GM19438 (cell line): ENCODE measurements at regions not wholly inside any gene's neighbourhood (a gene's known extent, or its start where the extent isn't known, plus 50 kb on each side); places are given as distances from the start of the nearest gene placed in this dataset.
"Not testable (repeated sequence)": the region's sequence is repeated elsewhere in the genome, so short reads cannot be mapped to it uniquely, and the experiment has no call there.

Experiments used
- ATAC-seq: cut with Tn5 transposase; IDR thresholded peaks from one replicate; pipeline ENCODE4 v1.9.1; 2021; ENCODE audit warnings: low read depth; ENCODE audit not compliant: unreplicated experiment

DNA sequence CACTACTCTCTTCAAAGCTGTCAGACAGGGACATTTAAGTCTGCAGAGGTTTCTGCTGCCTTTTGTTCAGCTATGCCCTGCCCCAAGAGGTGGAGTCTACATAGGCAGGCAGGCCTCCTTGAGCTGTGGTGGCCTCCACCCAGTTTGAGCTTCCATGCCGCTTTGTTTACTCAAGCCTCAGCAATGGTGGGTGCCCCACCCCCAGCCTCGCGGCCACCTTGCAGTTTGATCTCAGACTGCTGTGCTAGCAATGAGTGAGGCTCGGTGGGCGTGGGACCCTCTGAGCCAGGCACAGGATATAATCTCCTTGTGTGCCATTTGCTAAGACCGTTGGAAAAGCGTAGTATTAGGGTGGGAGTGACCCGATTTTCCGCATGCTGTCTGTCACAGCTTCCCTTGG lies 710.0 kb upstream of the RGS18 start:
- ATAC-seq: not testable (repeated sequence)

- no peak for ATAC-seq
Observed at GRCh38 chr1:191452586-191452985, 705.7 kb upstream of the RGS18 start.

DNA sequence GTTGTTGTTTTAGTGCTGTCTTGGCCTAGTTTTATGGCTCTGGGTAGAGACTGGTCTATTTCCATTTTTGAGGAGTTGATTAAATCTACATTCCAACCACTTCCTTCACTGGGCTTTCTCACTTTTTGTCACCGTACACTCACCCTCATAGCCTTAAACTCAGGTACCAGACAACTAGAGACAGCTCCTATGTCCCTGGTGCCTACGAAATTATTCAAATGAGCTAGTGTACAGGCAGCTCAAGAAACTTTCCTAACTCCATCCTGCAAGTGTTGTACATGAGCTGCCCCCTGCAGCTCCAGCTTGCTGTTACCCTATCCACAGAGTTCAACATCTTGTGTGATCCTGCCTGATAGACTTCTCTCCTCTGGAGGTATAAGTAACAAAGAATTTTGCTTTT lies 704.8 kb upstream of the RGS18 start:
- ATAC-seq: no peak

DNA sequence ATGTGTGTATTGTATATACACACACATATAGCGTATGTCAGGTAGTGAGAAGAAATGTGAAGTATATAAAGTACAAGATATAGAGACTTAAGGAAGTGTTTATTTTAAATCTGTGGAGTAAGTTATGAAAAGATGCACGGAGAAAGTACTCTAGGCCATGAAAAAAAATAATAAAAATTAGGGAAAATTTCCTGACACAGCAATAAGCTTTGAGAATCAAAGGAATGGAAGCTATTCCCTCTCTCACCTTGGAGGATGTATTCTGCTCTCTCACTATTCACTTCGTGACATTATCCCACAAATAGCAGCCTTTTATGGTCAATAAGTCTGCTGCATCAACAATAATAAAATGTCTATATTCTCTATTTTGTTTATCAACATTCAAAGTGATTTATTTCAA lies 700.4 kb upstream of the RGS18 start:
- no peak for ATAC-seq

GRCh38 chr1:191460234-191460633 lies 698.0 kb upstream of the RGS18 start:
- no peak for ATAC-seq

DNA sequence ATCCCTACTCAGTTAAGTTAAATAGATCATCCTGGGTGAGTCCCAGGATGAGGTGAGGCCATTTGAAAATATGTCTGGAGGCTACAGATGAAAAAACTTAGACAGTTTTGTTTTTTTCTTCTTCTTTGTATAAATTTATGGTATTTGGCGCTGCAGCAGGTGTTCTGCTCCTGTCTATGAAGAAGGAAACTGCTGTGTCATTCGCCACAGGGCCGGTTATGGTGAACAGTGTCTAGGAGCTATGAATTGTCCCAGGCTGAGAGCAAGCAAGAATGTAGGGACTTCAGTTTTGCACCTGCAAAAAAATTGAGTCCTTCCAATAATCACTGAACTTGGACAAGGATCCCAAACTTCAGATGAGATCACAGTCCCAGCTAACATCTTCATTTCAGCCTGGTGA lies 674.3 kb upstream of the RGS18 start:
- ATAC-seq: no peak

DNA sequence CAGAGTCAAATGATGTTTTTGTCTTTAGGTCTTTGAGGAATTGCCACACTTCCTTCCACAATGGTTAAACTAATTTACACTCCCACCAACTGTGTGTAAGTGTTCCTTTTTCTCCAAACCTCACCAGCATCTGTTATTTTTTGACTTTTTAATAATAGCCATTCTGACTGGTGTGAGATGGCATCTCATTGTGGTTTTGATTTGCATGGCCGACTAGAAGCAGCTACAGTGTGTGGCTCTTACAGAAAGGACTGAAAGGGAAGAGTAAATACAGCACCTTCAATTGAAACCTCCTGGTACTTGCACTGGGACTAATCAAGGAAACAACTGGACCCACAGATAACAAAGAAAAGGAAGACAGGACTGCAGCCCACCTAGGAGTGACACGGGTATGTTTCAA lies 668.0 kb upstream of the RGS18 start:
- ATAC-seq: no peak

GRCh38 chr1:191495040-191495439 lies 663.2 kb upstream of the RGS18 start:
- no peak for ATAC-seq

- no peak for ATAC-seq
Observed at GRCh38 chr1:191498318-191498717, 659.9 kb upstream of the RGS18 start.

DNA sequence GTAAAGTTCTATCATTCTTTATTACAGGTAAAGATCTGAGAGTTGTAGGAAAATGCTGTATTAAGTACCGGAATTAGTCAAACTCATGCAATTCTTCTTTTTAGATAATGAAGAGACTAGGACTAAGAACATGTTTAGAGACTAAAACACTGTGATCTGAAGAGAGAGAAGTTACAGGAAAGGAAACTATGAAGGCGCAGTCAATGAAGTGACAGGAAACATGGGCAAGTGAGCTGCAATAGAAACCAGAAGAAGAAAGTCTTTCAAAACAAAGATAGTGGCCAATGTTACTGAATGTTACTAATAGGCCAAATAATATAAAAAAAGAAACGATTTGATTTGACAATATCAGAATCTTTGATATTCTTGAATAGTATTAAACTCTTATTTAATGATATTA lies 659.4 kb upstream of the RGS18 start:
- ATAC-seq: no peak

DNA sequence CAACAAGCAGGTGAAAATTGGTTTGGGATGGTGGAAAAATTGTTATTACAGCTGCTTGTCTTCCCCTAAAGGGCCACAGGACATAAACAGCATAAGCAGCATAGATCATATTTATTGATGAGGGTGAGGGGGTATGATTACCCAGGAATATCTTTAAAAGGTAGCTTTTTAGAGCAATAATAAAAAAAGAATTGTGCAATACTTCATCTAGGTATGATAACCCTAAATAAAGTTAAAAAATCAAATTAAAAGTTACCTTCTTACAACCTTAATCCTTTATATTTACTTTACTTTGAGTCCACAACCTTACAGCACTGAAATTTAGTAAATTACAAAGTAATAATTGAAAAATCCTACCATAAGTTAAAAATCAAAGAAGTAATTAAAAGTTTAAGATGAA lies 653.3 kb upstream of the RGS18 start:
- ATAC-seq: no peak

GRCh38 chr1:191508239-191508638 lies 650.0 kb upstream of the RGS18 start:
- ATAC-seq: no peak

GRCh38 chr1:191511480-191511879 lies 646.8 kb upstream of the RGS18 start:
- not testable (repeated sequence) for ATAC-seq

DNA sequence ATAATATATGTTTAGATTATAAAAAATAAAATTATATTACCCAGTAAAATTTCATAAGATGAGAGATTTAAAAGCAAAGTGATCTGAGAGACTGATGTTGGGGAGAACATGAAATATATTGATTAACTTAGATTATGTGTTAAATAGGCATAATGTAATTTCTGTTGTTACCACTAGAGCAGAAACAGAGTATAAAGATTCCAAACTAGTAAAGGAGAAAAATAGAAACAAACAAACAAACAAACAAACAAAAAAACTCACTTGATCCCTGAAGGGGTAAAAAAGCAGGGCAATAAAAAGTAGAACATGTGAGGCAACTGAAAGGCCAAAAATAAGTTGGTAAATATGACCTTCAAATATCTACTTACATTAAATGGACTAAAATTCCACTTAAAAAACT lies 640.4 kb upstream of the RGS18 start:
- ATAC-seq: no peak

GRCh38 chr1:191519519-191519918 lies 638.7 kb upstream of the RGS18 start:
- no peak for ATAC-seq

- ATAC-seq: no peak
Observed at GRCh38 chr1:191520345-191520744, 637.9 kb upstream of the RGS18 start.

- not testable (repeated sequence) for ATAC-seq
Observed at GRCh38 chr1:191525944-191526343, 632.3 kb upstream of the RGS18 start.

DNA sequence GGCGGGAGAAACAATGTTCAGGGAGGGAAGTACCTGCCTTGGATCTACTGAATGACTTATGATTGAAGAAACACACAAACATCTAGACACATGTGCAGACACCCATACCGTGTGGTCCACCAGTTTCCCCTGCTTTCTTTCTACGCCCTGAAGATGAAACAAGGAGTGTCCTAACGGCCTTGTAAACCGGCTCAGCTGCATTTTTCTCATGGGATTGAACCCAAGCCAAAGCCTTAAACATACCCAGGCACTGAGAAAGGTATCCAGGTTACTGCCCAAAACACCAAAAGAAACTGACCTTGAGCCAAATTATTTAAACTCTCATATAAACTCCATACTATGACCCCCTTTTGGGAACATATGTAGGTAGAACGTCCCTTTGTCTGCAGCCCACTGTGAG lies 630.0 kb upstream of the RGS18 start:
- ATAC-seq: no peak

GRCh38 chr1:191530928-191531327 lies 627.3 kb upstream of the RGS18 start:
- no peak for ATAC-seq

GRCh38 chr1:191533254-191533653 lies 625.0 kb upstream of the RGS18 start:
- ATAC-seq: no peak

- ATAC-seq: no peak
Observed at GRCh38 chr1:191536791-191537429, 621.4 kb upstream of the RGS18 start.

GRCh38 chr1:191541758-191542157 lies 616.5 kb upstream of the RGS18 start:
- no peak for ATAC-seq

- no peak for ATAC-seq
Observed at GRCh38 chr1:191542444-191542843, 615.8 kb upstream of the RGS18 start.
